Lung (tissue), 11 donors: ENCODE measurements at regions not wholly inside any gene's neighbourhood (a gene's known extent, or its start where the extent isn't known, plus 50 kb on each side); places are given as distances from the start of the nearest gene placed in this dataset.

ENCODE experiments used
- ATAC-seq: fragments of 200-7000 bp; cut with Tn5 transposase; one replicate; pipeline ENCODE4 v1.9.1; 2020; ENCODE audit warnings: moderate number of reproducible peaks; ENCODE audit not compliant: insufficient read depth, low FRiP score
- DNase-seq, 3 donors: peaks; one replicate each; pipeline ENCODE4 v3.0.0-alpha.2; 2013 to 2017
- H3K27ac ChIP-seq, 2 donors: one replicate each; pipeline ENCODE4 v1.5.1; 2013; ENCODE audit warnings: mild to moderate bottlenecking in 2 of 2, moderate library complexity in 2 of 2, control low read depth in 1 of 2, inconsistent platforms in 1 of 2, low read depth in 1 of 2, low read length in 1 of 2
- H3K27me3 ChIP-seq, 3 donors: one replicate each; pipeline ENCODE4 v1.5.1; 2013; ENCODE audit warnings: low read length in 2 of 3; ENCODE audit not compliant: control insufficient read depth in 3 of 3, insufficient read depth in 3 of 3
- H3K36me3 ChIP-seq, 4 donors: one replicate each; pipeline ENCODE4 v1.5.1; 2013; ENCODE audit warnings: low read length in 4 of 4, mild to moderate bottlenecking in 1 of 4, moderate library complexity in 1 of 4; ENCODE audit not compliant: control insufficient read depth in 4 of 4, insufficient read depth in 4 of 4
- H3K4me1 ChIP-seq, 5 donors: one replicate each; pipeline ENCODE4 v1.5.1; 2013; ENCODE audit warnings: low read length in 5 of 5, mild to moderate bottlenecking in 2 of 5, moderate library complexity in 1 of 5; ENCODE audit not compliant: control insufficient read depth in 5 of 5, insufficient read depth in 5 of 5
- H3K4me3 ChIP-seq: one replicate; pipeline ENCODE4 v1.5.1; 2013; ENCODE audit warnings: mild to moderate bottlenecking, control low read depth, moderate library complexity
- H3K9ac ChIP-seq, 2 donors: one replicate each; pipeline ENCODE4 v1.5.1; 2013; ENCODE audit warnings: low read length in 2 of 2, control low read depth in 1 of 2; ENCODE audit not compliant: insufficient read depth in 1 of 2
- H3K9me3 ChIP-seq, 4 donors: one replicate each; pipeline ENCODE4 v1.5.1; 2013; ENCODE audit warnings: low read length in 3 of 4, mild to moderate bottlenecking in 1 of 4, moderate library complexity in 1 of 4; ENCODE audit not compliant: control insufficient read depth in 4 of 4, insufficient read depth in 3 of 4
- CTCF ChIP-seq: IDR thresholded peaks from 2 replicates; pipeline ENCODE4 v1.5.1; 2012; ENCODE audit warnings: mild to moderate bottlenecking; ENCODE audit errors: control extremely low read depth, extremely low read depth
- WGBS, 2 donors: extraction: QIAGEN DNeasy Blood & Tissue Kit; methylation state at CpG; one replicate each; pipeline ENCODE4 v1.1.7; 2013; 5-methylcytosine and 5-hydroxymethylcytosine counted together
- donor health status: control.
- donor health status: control.
- donor health status: Bipolar disorder and iron deficiency.
- donor health status: healthy.
- donor health status: DM: yes; HTN: yes; CAD: no.

DNA sequence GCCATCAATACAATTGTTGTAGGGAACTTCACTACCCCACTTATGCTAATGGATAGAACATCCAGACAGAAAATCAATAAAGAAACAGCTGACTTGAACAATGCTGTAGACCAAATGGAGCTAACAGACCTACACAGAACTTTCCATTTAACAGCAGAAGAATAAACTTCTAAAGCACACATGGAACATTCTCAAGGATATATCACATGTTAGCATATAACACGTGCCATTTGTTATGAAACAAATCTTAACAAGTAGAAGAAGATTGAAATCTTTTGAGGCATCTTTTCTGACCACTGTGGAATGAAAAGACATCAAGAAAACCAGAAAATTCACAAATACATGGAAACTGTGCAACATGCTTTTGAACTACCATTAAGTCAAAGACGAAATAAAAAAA, 62.5 kb upstream of the RNU6-8 start:
- Histone ChIP-seq H3K4me1 (no peaks in the 10 kb centered on the region), H3K9me3 (peaks cover 0 to 13% (median 6%) of the 10 kb centered on the region in 4 donors), H3K4me3 (no peak overlapping the region), H3K9ac (no peak overlapping the region), H3K27ac (no peak overlapping the region), H3K27me3 (no peaks in the 10 kb centered on the region), H3K36me3 (no peaks in the 10 kb centered on the region)
- DNase-seq (no peak), ATAC-seq (no peak)
- 88 to 94% methylated on average over 2 of the region's 2 CpGs for WGBS, 2 donors
- no peak for TF ChIP-seq CTCF

- Histone ChIP-seq H3K4me1 (peaks cover 0 to 2% (median 0%) of the 10 kb centered on the region in 5 donors), H3K36me3 (no peaks in the 10 kb centered on the region), H3K9ac (no peak overlapping the region), H3K9me3 (no peaks in the 10 kb centered on the region), H3K4me3 (no peak overlapping the region), H3K27me3 (no peaks in the 10 kb centered on the region), H3K27ac (no peak overlapping the region)
- DNase-seq: no peak
- WGBS, 2 donors: 68 to 81% methylated on average over 3 of the region's 3 CpGs
- TF ChIP-seq CTCF: no peak
- no peak for ATAC-seq
Observed at GRCh38 chr14:32277998-32278397, 51.1 kb upstream of the AKAP6 start.
